Mucosa of gallbladder (tissue), 1 donor: ENCODE measurements at regions not wholly inside any gene's neighbourhood (a gene's known extent, or its start where the extent isn't known, plus 50 kb on each side); places are given as distances from the start of the nearest gene placed in this dataset.

ENCODE experiments used
- DNase-seq: peaks from one replicate; pipeline ENCODE4 v3.0.0-alpha.2; 2020; ENCODE audit warnings: low spot score
- donor health status: DM: no; HTN: no; CAD: no.

GRCh38 chr19:29323440-29324290 lies 110.7 kb upstream of the UQCRFS1 start:
- DNase-seq: peak; percentile 3

GRCh38 chr19:29324291-29324680 lies 111.3 kb upstream of the UQCRFS1 start:
- peak; percentile 2 for DNase-seq

GRCh38 chr19:29324717-29325116 lies 111.8 kb upstream of the UQCRFS1 start:
- peak; percentile 6 for DNase-seq

GRCh38 chr19:29325241-29325975 lies 112.5 kb upstream of the UQCRFS1 start:
- no peak for DNase-seq

GRCh38 chr19:29326351-29326750 lies 113.4 kb upstream of the UQCRFS1 start:
- DNase-seq: no peak

GRCh38 chr19:29326849-29327840 lies 114.2 kb upstream of the UQCRFS1 start:
- DNase-seq: peak; percentile 5

GRCh38 chr19:29328586-29328985 lies 115.6 kb upstream of the UQCRFS1 start:
- no peak for DNase-seq

GRCh38 chr19:29329460-29330134 lies 116.6 kb upstream of the UQCRFS1 start:
- no peak for DNase-seq

- no peak for DNase-seq
Observed at GRCh38 chr19:29336425-29336824, 123.5 kb upstream of the UQCRFS1 start.

GRCh38 chr19:29337029-29337428 lies 124.1 kb upstream of the UQCRFS1 start:
- DNase-seq: no peak

GRCh38 chr19:29338480-29338879 lies 125.5 kb upstream of the UQCRFS1 start:
- DNase-seq: no peak

GRCh38 chr19:29342721-29343120 lies 129.8 kb upstream of the UQCRFS1 start:
- no peak for DNase-seq

- DNase-seq: no peak
Observed at GRCh38 chr19:29364224-29364726, 151.3 kb upstream of the UQCRFS1 start.

GRCh38 chr19:29364999-29365398 lies 152.0 kb upstream of the UQCRFS1 start:
- no peak for DNase-seq

- DNase-seq: no peak
Observed at GRCh38 chr19:29365836-29366417, 153.0 kb upstream of the UQCRFS1 start.

- no peak for DNase-seq
Observed at GRCh38 chr19:29366757-29367156, 153.8 kb upstream of the UQCRFS1 start.

GRCh38 chr19:29367791-29368222 lies 154.9 kb upstream of the UQCRFS1 start:
- no peak for DNase-seq

- DNase-seq: peak; percentile 3
Observed at GRCh38 chr19:29370276-29370675, 155.5 kb upstream of the VSTM2B start.

GRCh38 chr19:29371251-29372090 lies 154.3 kb upstream of the VSTM2B start:
- peak; percentile 3 for DNase-seq

- DNase-seq: no peak
Observed at GRCh38 chr19:29372091-29372415, 153.7 kb upstream of the VSTM2B start.
